COLO668 (cell line): ENCODE measurements at regions not wholly inside any gene's neighbourhood (a gene's known extent, or its start where the extent isn't known, plus 50 kb on each side); places are given as distances from the start of the nearest gene placed in this dataset.

Experiments used
- DNase-seq: peaks from one replicate; lab custom pipeline; 2025; ENCODE audit not compliant: unreplicated experiment; lab: John Stamatoyannopoulos, UW

- DNase-seq, result no peak
These were observed 372.8 kb downstream of the MTX2 start for GRCh38 chr2:176642074-176642473.

- peak; percentile 58 for DNase-seq
These were observed 374.4 kb downstream of the MTX2 start for GRCh38 chr2:176643646-176644045.

GRCh38 chr2:176645494-176645893 is 376.3 kb downstream of the MTX2 start:
- DNase-seq, result no peak

- no peak for DNase-seq
These were observed 376.9 kb downstream of the MTX2 start for GRCh38 chr2:176646033-176646615.

GRCh38 chr2:176647325-176648165 is 378.3 kb downstream of the MTX2 start:
- no peak for DNase-seq

GRCh38 chr2:176648700-176649297 is 379.6 kb downstream of the MTX2 start:
- DNase-seq, result no peak

- DNase-seq, result no peak
These were observed 381.0 kb downstream of the MTX2 start for GRCh38 chr2:176650104-176650837.

- DNase-seq, result no peak
These were observed 381.8 kb downstream of the MTX2 start for GRCh38 chr2:176650838-176651555.

- DNase-seq, result peak; percentile 25
These were observed 383.3 kb downstream of the MTX2 start for GRCh38 chr2:176652300-176653182.

- peak; percentile 39 for DNase-seq
These were observed 384.5 kb downstream of the MTX2 start for GRCh38 chr2:176653479-176654443.

GRCh38 chr2:176656038-176656775 is 387.0 kb downstream of the MTX2 start:
- DNase-seq, result no peak

GRCh38 chr2:176656776-176657140 is 387.5 kb downstream of the MTX2 start:
- DNase-seq, result no peak

GRCh38 chr2:176657393-176657792 is 388.2 kb downstream of the MTX2 start:
- no peak for DNase-seq

GRCh38 chr2:176658708-176659107 is 389.5 kb downstream of the MTX2 start:
- DNase-seq, result no peak

GRCh38 chr2:176662753-176663152 is 393.5 kb downstream of the MTX2 start:
- DNase-seq, result no peak

- DNase-seq, result no peak
These were observed 395.2 kb downstream of the MTX2 start for GRCh38 chr2:176664478-176664877.

- DNase-seq, result no peak
These were observed 395.8 kb downstream of the MTX2 start for GRCh38 chr2:176665086-176665485.

GRCh38 chr2:176668912-176669311 is 399.7 kb downstream of the MTX2 start:
- DNase-seq, result no peak
